ENCODE measurements at regions not wholly inside any gene's neighbourhood (a gene's known extent, or its start where the extent isn't known, plus 50 kb on each side); places are given as distances from the start of the nearest gene placed in this dataset.

- TF ChIP-seq CTCF (conservative IDR thresholded peaks at IDR 0.05; ENCODE audit: low read length) (no peak), EZH2phosphoT487 (IDR thresholded peaks at IDR 0.05; ENCODE audit: borderline replicate concordance, low read depth, low read length) (no peak)
These were observed 443.0 kb upstream of the RGPD4 start for GRCh38 chr2:107383691-107384090.
